Small intestine (tissue), 7 donors: ENCODE measurements at regions not wholly inside any gene's neighbourhood (a gene's known extent, or its start where the extent isn't known, plus 50 kb on each side); places are given as distances from the start of the nearest gene placed in this dataset.
"Not testable (repeated sequence)": the region's sequence is repeated elsewhere in the genome, so short reads cannot be mapped to it uniquely, and the experiment has no call there.

ENCODE experiments used
- DNase-seq, 2 donors: peaks; one replicate each; pipeline versions ENCODE4 v3.0.0 to v3.0.0-alpha.2; 2013
- FAIRE-seq: peaks from 2 replicates; lab custom pipeline; 2012; peaks lifted over from hg19 to GRCh38; lab: Jason Lieb, UNC
- H3K27ac ChIP-seq, 3 donors: one replicate each; pipeline ENCODE4 v1.5.1; 2013; ENCODE audit warnings: low read length in 2 of 3, mild to moderate bottlenecking in 2 of 3, control low read depth in 1 of 3, inconsistent platforms in 1 of 3, low read depth in 1 of 3, moderate library complexity in 1 of 3
- H3K27me3 ChIP-seq, 3 donors: one replicate each; pipeline ENCODE4 v1.6.1; 2013; ENCODE audit warnings: low read length in 3 of 3, inconsistent platforms in 1 of 3; ENCODE audit not compliant: control insufficient read depth in 3 of 3, insufficient read depth in 3 of 3
- H3K36me3 ChIP-seq, 3 donors: one replicate each; pipeline ENCODE4 v1.6.1; 2013; ENCODE audit warnings: low read length in 3 of 3, inconsistent platforms in 1 of 3, low read depth in 1 of 3, mild to moderate bottlenecking in 1 of 3, moderate library complexity in 1 of 3; ENCODE audit not compliant: control insufficient read depth in 3 of 3, insufficient read depth in 2 of 3
- H3K4me1 ChIP-seq, 3 donors: one replicate each; pipeline ENCODE4 v1.6.1; 2013; ENCODE audit warnings: low read length in 2 of 3, inconsistent platforms in 1 of 3, low read depth in 1 of 3, mild to moderate bottlenecking in 1 of 3, moderate library complexity in 1 of 3; ENCODE audit not compliant: control insufficient read depth in 3 of 3, insufficient read depth in 2 of 3
- H3K4me3 ChIP-seq, 3 donors: one replicate each; pipeline ENCODE4 v1.5.1; 2013; ENCODE audit warnings: low read length in 3 of 3, control low read depth in 1 of 3, inconsistent platforms in 1 of 3, low read depth in 1 of 3, mild to moderate bottlenecking in 1 of 3, moderate library complexity in 1 of 3
- H3K9me3 ChIP-seq, 2 donors: one replicate each; pipeline ENCODE4 v1.6.1; 2013; ENCODE audit warnings: low read depth in 1 of 2, low read length in 1 of 2; ENCODE audit not compliant: control insufficient read depth in 2 of 2, insufficient read depth in 1 of 2
- WGBS, 3 donors: extraction: QIAGEN DNeasy Blood & Tissue Kit; methylation state at CpG; one replicate each; pipeline ENCODE4 v1.1.7; 2013; 5-methylcytosine and 5-hydroxymethylcytosine counted together
- donor health status: healthy with polysubstance abuse.
- donor health status: control.
- donor health status: control.
- donor health status: Bipolar disorder and iron deficiency.
- donor health status: healthy.

DNA sequence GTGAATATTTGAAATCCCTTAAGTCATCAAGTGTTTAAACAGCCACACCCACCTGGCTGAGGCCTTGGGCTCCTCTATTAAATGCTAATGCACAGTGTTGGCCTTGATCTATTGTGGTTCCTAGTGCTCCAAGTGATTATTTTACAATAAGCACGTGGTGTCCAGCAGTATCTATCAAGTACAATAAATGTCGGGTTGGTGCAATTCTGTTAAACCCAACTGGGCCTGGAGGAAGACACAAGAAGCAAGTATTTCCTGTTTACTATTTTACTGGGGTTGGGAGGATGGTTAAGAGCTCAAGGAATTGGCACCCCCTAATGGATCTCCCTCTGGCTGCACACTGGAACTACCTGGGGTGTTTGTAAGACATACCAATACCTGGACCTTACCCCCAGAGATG lies 72.1 kb upstream of the HNF1B start:
- FAIRE-seq (no peak), DNase-seq (peak; percentile 58 to 59)
- no peak overlapping the region for H3K4me3 ChIP-seq
- H3K4me1 ChIP-seq: no peaks in the 10 kb centered on the region
- no peaks in the 10 kb centered on the region for H3K36me3 ChIP-seq
- H3K9me3 ChIP-seq: no peaks in the 10 kb centered on the region
- 0 to 5% (median 5%) methylated on average over 2 of the region's 2 CpGs for WGBS, 3 donors
- H3K27ac ChIP-seq: no peak overlapping the region
- H3K27me3 ChIP-seq: peaks cover 0 to 3% (median 0%) of the 10 kb centered on the region in 3 donors

DNA sequence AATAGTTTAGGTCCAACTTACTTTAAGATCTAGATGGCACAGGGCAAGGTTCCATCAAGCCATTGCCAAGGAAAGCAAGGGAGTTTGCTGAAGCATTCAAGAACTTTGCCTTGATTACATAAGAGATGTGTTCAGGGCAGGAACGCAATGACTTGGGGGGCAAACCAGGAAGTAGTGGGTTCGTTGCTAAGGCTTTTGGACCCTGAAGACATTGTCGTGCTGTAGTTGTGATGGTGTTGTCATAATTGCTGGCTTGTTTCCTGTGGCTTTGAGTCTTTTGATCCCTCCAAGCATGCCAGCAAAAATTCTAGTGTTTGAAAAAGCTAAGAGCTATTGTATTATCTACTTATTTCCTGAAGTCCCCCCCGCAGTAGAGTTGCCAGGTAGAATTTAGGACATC lies 70.7 kb upstream of the HNF1B start:
- Histone ChIP-seq H3K27ac (no peak overlapping the region), H3K36me3 (no peaks in the 10 kb centered on the region), H3K27me3 (peaks cover 0 to 3% (median 0%) of the 10 kb centered on the region in 3 donors), H3K4me1 (no peaks in the 10 kb centered on the region), H3K4me3 (no peak overlapping the region), H3K9me3 (no peaks in the 10 kb centered on the region)
- 23 to 39% (median 28%) methylated on average over 4 of the region's 4 CpGs for WGBS, 3 donors
- FAIRE-seq (no peak), DNase-seq (peak; percentile 41 to 53)

DNA sequence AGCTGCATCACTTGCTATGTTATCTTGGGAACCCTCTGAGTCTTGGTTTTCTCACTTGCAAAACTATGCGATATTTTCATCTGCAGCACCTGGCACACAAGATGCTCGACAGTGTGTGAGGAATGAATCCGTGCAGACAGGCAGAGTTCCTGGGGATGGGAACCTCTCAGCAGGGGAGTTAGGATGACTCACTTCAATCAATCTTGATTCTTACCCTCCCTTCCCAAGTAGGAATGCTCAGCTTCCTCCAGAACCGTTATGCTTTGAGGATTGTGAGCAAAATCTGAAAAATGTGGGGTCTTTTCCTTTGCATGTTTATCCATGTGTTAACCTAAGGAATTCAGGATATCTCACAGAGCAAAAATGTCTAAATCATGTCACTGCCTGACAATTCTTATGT lies 68.9 kb upstream of the HNF1B start:
- H3K4me3 ChIP-seq: no peak overlapping the region
- DNase-seq (no peak), FAIRE-seq (no peak)
- no peak overlapping the region for H3K27ac ChIP-seq
- H3K36me3 ChIP-seq: no peaks in the 10 kb centered on the region
- H3K4me1 ChIP-seq: no peaks in the 10 kb centered on the region
- no peaks in the 10 kb centered on the region for H3K9me3 ChIP-seq
- 66 to 76% (median 68%) methylated on average over 4 of the region's 4 CpGs for WGBS, 3 donors
- H3K27me3 ChIP-seq: peaks cover 0 to 3% (median 0%) of the 10 kb centered on the region in 3 donors

DNA sequence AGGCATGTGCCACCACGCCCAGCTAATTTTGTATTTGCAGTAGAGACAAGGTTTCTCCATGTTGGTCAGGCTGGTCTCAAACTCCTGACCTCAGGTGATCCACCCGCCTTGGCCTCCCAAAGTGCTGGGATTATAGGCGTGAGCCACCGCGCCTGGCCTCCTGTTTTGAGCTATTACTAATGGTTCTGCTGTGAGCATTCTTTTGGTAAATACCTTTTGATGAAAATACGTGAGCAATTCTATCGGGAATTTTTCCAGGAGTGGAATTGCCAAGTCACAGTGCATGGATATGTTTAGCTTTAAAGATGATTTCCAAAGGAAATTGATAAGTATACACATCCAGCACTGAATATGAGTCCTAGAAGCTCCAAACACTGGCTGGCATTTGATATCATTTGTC lies 64.0 kb upstream of the HNF1B start:
- H3K27ac ChIP-seq, H3K4me3 ChIP-seq, H3K36me3 ChIP-seq, DNase-seq, FAIRE-seq, H3K9me3 ChIP-seq, H3K4me1 ChIP-seq, H3K27me3 ChIP-seq: not testable (repeated sequence)
- WGBS, 3 donors: 90 to 94% (median 91%) methylated on average over 7 of the region's 7 CpGs

DNA sequence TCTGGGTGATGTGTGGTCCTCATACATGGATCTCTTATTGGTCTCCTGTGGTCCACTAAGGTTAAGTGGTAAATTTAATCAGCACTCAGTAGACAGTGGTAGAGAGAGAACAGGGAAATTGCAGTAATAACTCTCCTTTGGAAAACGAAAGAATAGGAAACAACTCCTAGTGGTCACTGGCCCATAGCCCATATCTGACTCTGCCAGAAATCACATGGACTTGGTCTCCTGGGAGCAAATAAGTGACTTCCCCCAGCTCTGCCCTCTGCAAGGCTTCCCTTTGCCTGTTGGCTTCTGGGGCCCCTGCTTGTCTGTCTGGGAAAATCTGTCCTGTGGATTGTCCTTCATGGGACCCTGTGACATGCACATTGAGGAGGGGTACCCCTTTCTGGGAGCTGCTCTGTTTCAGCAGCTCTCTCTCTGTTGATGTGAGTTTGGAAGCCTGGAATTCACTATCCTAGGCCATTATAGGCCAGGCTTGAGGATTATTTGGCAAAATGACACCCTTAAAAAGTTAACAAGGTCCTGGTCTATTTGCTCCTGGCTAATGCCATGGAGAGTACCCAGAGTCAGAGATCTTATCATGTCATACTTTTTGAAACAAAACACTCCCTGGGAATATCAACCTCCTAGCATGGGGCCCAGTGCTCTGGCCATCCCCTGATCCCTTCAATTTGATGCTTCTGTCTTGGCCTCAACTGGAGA lies 58.0 kb upstream of the HNF1B start:
- no peaks in the 10 kb centered on the region for H3K9me3 ChIP-seq
- H3K27ac ChIP-seq: no peak overlapping the region
- H3K4me3 ChIP-seq: no peak overlapping the region
- no peaks in the 10 kb centered on the region for H3K4me1 ChIP-seq
- no peak for FAIRE-seq
- 10 to 13% (median 11%) methylated on average over 1 of the region's 1 CpG for WGBS, 3 donors
- peak in 1 of 2 donors; percentile 19 for DNase-seq
- no peaks in the 10 kb centered on the region for H3K36me3 ChIP-seq
- H3K27me3 ChIP-seq: no peaks in the 10 kb centered on the region

DNA sequence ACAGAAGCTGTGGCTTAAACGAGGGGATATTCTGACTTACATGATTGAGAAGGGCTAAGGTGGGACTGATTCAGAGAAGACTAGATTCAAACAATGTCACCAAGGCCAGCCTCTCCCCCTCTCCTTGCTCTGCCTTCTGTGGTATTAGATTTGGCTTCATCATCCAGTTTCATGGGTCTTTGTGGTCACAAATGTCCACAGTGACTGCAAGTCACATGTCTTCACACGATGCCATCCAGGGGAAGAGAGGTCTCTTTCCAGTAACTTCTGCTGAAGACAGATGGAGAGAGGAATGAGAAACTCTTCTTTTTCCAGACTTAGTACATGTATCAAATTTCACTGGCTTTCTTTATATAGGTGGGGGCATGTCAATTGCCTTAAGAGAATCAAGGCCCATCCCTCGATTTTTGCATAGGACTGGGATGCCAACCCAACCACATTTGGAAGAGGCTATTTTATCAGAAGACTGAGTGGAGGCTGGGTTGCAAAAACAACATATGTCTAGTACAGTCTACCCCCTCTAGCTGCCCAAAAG lies 57.3 kb upstream of the HNF1B start:
- no peaks in the 10 kb centered on the region for H3K4me1 ChIP-seq
- WGBS, 3 donors: 82 to 86% (median 86%) methylated on average over 3 of the region's 3 CpGs
- no peaks in the 10 kb centered on the region for H3K27me3 ChIP-seq
- no peaks in the 10 kb centered on the region for H3K9me3 ChIP-seq
- no peak overlapping the region for H3K27ac ChIP-seq
- DNase-seq (no peak), FAIRE-seq (no peak)
- H3K36me3 ChIP-seq: no peaks in the 10 kb centered on the region
- H3K4me3 ChIP-seq: no peak overlapping the region

DNA sequence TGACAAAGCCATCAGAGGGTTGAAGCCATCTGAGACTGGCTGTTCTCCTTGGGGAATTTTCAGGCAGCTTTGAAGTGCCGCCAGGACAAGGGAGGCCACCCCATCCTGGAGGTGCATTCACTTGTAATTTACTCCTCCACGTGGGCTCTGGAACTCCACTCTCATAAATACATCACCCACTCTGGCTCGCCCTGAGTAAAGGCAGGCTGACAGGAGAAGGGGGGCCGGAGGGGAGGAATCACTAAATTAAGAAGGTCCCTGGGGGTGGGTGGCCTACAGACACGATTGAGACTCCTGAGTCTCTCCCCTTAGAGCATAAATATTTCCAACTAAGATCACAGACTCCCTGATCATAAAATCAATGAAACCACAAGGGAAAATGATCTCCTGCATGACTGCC lies 56.3 kb upstream of the HNF1B start:
- Histone ChIP-seq H3K4me3 (no peak overlapping the region), H3K9me3 (no peaks in the 10 kb centered on the region), H3K27ac (no peak overlapping the region), H3K36me3 (no peaks in the 10 kb centered on the region), H3K4me1 (no peaks in the 10 kb centered on the region), H3K27me3 (no peaks in the 10 kb centered on the region)
- no peak for DNase-seq
- FAIRE-seq: no peak
- whole genome bisulfite sequencing, 3 donors: 58 to 70% (median 65%) methylated on average over 5 of the region's 5 CpGs

DNA sequence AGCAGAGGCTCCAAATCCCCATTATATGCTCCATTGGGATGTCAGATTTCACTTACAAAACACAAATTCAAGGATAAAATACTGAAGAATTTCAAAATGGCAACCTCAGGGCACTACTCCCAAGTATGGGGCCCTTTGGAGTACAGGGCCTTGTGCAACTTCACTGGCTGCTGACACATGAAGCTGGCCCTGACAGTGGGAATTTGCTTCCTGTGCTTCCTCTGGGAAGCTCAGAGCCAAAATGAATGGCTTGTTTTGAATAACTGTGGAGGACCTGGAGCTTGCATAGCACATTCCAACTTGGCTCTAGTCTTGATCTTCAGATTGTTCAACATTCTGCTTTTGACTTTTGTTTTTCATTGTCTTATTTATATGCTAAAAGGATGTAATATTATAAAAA lies 52.3 kb upstream of the HNF1B start:
- H3K9me3 ChIP-seq: no peaks in the 10 kb centered on the region
- no peaks in the 10 kb centered on the region for H3K27me3 ChIP-seq
- no peak overlapping the region for H3K4me3 ChIP-seq
- H3K27ac ChIP-seq: no peak overlapping the region
- H3K36me3 ChIP-seq: no peaks in the 10 kb centered on the region
- DNase-seq: no peak
- H3K4me1 ChIP-seq: peaks cover 0 to 2% (median 0%) of the 10 kb centered on the region in 3 donors
- FAIRE-seq: no peak

DNA sequence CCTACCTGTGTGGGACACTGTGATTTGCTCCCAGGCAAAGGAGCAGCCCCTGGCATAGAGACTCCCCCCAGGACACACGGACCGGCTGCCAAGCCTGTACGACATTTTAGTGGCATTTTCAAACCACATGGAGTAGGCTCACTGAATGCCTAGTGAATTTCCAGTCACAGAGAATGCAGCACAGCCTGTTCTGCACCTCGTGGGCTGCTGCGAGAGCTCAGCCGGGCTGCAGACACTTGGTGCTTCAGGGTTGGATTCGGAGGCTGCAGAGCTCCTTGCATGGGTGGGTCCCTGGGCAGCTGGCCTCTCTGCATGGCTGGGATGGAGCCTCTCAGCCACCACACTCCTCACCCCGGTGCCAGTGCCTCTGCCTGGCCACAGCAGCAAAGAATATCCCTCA lies 51.2 kb upstream of the HNF1B start:
- Histone ChIP-seq H3K27me3 (no peaks in the 10 kb centered on the region), H3K27ac (no peak overlapping the region), H3K4me3 (no peak overlapping the region), H3K4me1 (peaks cover 0 to 6% (median 0%) of the 10 kb centered on the region in 3 donors), H3K9me3 (no peaks in the 10 kb centered on the region), H3K36me3 (no peaks in the 10 kb centered on the region)
- no peak for FAIRE-seq
- WGBS, 3 donors: 84 to 90% (median 89%) methylated on average over 8 of the region's 8 CpGs
- DNase-seq: no peak
